Stimulated activated CD8-positive, alpha-beta memory T cell treated with anti-CD3 and anti-CD28 coated beads, Interleukin-7, amount 100 ng/mL, for 1 hour (primary cell): ENCODE measurements at regions not wholly inside any gene's neighbourhood (a gene's known extent, or its start where the extent isn't known, plus 50 kb on each side); places are given as distances from the start of the nearest gene placed in this dataset.

ENCODE experiments used
- DNase-seq, 2 donors: peaks; one replicate each; pipeline ENCODE4 v3.0.0-alpha.2; 2020; ENCODE audit warnings: low read depth in 2 of 2

- no peak for DNase-seq
Measured at GRCh38 chr17:56648321-56648720, 54.8 kb downstream of the NOG start.

DNA sequence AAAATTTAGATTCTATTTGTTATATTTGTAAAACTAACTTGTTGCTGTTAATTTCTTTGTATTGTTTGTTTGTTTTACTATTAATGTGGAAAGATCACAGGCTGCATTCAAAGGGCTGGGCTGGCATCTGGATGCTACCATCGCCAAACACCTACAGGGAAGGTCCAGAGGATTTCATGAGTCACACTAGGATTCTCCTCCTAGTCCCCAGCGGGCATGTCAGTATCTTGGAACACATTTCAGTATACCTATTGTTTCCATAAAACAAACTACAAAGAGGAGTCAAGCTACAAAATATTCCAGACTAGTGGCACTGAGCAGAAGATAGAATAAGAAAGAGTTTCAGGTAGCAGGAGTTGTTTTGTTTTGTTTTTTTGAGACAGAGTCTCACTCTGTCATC is 55.3 kb downstream of the NOG start:
- no peak for DNase-seq

DNA sequence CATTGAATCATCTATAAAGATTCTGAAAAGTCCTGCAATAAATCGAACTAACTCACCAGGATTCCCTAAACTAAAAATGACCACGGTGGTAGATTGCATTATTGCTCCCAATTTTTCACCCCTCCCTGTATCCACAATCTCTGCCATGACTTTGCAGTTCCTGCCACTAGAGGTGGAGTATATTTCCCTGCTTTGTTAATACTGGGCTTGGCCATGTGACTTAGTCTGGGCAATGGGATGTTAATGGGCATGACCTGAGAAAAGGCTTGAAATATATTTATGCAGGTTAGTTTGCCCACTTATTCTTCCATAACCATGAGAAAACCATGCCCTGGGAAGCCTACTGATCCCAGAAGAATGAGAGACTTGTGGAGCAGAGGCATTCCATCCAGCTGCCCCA is 59.1 kb downstream of the NOG start:
- DNase-seq = no peak

- DNase-seq = peak in 1 of 2 donors; percentile 6
Measured at GRCh38 chr17:56653877-56654276, 60.4 kb downstream of the NOG start.

- DNase-seq = no peak
Measured at GRCh38 chr17:56656701-56657327, 63.3 kb downstream of the NOG start.

DNA sequence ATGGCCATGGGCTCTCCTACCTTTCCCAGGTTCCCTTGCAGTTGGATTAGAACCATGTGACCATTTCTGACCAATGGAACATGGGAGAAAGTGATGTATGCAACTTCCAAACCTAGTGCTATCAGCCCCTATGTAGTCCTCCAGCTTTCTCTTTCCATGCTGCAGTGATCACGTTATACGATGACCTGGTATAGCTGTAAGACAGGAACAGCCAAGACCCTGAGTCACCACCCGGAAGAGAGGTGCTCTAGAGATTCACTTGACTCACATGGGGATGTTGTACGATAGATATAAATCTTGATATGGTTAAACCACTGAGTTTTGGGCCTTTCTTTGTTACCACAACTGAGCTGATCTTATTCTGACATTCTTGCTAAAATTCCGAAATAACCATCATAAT is 65.1 kb downstream of the NOG start:
- no peak for DNase-seq

DNA sequence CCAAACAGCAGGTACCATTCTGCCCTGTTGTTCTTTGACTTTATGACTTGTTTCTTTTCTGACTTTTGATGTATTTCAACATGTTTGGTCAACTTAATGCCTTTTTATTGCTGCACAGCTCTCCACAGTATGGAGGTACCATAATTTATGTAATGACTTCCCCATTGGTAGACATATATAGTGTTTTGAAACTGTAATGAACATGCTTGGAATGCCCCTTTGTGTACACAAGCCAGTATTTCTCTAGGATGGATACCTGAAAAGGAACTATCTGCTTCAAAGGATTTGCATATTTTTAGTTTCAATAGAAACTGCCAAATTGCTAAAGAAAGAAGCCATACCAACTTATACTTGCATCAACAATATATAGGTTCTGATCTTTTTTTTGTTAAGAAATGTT is 66.1 kb downstream of the NOG start:
- DNase-seq = no peak

GRCh38 chr17:56661906-56662305 is 68.4 kb downstream of the NOG start:
- no peak for DNase-seq

DNA sequence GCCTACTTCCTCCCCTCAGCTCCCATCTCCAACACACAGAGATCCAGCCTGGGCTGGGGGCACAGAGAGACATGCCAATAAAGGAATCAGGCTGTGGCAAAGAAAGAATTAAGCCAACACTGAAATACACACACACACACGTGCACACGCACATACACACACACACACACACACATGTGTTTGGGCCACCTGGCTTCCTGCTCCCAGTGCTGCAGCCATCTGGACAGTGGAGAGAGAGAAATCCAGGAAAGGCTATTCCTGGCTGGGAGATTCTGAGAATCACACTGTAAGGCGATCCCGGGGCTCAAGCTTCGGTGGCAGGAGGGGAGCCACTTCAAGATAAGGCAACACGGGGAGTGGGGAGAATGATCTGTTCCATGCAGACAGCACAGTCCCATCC is 72.4 kb downstream of the NOG start:
- DNase-seq = no peak

- no peak for DNase-seq
Measured at GRCh38 chr17:56667925-56668458, 74.5 kb downstream of the NOG start.

- DNase-seq = no peak
Measured at GRCh38 chr17:56672195-56672594, 78.7 kb downstream of the NOG start.

DNA sequence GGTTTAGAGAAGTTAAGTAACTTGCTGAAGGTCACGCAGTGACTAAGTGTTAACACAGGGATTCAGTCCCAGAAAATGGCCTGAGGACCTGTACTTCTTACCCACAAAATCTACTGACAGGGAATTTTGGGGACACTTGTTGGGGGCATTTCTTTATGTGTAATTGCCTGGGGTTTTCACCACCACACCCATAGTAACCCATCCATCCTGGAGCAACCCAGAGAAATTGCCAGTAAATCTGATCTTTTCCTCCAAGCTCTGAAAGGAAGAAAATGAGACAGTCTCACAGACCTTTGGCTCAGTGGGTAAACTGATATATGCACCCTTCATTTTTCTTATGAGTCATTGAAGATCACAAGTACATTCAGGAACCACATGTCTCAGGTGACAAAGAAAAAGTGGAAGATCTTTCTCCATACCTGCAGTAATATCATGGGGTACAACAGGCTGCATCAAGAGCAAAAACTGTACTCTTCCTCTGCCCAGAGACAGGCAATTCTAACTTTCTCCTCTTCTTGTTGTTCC is 81.0 kb downstream of the NOG start:
- no peak for DNase-seq

DNA sequence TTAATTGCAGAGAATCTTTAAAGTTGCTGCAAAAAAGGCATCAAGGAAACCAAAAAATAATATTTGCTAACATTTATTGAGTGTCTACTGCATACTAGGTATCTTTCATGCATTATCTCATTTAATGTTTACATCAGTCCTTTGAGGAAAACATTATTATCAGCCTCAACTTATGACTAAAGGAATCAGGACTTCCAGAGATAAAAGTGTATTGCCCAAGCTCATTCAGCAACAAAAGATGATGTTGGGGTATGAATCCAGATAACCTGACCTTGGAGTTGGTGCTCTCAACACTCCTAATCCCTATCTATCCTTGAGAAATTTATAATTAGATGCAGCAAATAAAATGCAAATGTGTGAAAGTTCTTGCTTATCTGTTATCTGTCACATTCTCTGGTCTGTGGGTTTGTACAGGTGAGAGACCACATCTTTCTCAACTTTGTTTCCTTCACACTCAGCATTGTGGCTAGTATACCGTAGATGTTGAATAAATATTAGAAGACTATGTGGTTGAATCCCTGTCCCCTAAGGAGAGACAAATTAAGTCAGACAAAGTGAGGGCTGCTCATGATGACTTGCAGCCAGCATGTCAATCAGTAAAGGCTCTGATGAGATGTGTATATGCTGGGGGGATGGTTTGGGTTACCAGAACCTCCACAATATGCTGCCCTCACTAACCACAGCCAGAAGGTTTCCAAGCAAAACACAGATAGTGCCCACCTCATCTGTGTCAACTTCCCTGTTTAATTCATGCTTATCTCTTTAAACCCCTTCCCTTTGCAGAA is 82.6 kb downstream of the NOG start:
- DNase-seq = no peak

DNA sequence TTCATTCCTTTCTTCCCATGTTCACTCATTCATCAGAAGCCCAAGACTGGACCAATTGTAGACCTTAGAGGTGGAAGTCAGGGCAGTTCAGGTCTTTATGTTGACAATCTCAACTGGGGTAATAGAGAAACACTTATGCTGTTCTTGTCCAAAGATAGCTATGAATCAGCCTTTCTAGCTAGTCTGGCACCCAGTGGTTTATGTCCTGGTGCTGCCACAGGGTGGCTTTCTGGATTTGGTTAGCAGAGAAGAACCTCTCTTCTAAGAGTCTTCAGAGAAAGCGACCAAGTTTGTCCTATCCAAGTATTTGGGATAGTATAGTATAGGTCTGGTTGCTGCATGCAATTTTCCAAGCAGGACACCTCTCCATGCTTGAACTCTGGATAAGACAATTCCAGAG is 83.3 kb downstream of the NOG start:
- DNase-seq = no peak

DNA sequence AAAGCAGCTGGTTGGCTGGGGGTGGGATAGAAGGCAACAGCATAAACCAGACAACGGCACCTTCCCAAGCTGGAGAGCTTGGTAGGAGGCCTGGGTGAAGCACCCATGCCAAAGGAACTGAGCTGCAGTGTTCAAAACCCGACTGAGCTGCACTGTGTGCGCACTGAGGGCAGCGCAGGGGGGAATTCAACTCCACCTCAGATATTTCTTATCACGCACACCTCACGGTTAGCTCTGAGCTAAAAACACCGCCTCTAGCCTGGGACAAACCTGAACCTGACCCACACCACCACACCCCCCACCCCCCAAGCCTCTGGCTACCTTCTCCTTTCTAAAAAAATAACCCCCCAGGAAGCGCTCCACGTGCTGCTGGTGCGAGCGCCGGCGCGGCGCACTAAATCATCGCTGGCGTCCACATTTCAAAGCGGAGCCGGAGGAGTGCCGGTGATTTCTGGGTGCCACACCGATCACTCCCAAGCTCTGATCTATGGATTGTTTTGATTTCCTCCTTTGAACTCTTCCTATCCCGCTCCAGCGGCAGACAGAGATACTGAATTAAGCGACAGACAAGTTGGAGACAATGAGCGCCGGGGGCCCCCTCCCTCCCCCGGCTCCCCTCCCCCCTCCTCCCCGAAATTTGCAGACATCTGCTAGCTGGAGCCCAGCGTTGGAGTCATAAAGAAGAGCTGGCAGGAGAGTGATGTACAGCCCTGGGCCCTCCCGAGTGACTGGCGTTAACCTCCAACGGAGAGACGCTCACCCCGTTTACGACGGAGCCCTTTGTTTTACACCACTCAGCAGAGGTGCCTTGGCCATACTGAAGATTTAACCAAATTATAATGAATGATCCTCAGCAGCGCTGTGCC is 85.0 kb downstream of the NOG start:
- no peak for DNase-seq

DNA sequence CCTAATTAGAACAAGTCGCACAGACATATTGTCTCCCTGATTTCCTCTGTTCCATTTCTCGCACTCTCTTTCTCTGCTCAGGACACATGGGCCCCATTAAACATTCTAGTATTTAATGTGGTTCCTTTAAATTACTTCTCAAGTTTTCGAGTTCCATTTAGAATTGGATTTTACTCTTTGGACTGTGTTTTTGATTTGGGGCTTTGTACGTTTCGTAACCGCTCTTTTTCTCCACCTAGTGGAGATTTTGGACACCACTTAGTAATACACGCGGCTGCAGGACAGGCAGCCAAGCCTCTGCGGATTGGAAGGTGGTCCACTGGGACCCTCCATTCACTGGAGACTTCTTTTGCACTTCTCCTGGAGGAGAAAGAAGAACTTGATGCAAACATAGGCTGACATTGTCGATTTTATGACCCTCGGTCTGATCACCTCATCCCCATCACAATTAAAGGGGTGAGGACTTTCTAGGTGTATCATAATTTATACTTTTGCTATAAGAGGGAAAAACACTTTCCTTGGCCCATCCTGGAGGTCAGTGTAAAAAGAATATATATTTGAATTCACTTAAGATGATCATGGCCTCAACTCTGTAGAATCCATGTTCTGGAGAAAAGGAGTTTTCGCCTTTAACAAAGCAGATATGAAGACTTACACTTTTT is 85.7 kb downstream of the NOG start:
- no peak for DNase-seq

DNA sequence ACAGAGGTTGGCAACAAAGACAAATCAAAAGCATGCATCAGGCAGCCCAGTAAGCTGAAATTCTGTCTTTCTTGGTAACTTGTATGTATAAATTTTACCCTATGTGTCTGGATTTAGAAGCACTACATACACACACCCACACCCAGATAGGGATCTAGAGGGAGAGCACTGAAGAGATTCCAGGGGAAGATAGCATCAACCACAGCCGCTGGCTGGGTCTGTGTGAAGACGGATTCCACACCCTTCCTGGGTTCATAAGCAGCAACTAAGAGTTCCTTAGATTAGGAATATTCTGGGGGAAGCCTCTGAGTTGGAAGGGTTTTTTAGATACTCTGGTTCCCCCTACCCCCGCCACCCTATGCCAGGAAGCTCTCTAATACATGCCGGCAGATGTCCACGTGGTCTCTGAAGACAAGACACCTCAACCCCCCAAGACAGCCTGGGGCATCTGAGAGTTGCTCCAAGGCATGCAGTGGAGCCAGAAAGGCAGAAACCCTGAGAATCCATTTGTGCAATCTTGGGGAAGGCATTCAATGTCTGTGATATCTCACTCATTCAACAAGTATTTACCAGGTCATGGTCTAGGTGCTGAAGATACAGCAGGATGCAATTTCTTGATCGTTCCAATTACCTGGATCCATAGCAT is 86.4 kb downstream of the NOG start:
- no peak for DNase-seq

DNA sequence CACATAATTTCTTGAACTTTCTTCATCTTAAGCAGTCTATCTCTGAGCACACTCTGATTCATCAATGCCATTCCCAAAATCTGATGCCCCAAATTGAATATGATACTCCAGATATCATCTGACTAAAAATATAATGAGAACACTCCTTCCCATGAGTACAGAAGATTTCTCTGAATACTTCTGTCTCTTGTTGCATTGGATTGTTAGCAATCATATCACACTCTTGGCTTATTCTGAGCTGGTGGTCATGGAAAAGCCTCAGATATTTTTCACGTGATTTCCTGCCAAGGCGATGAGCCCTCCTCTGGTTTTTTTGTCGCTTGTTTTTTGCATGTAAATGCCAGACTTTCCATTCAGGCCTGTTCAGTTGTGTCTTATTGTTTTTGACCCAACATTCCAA is 87.2 kb downstream of the NOG start:
- DNase-seq = no peak

DNA sequence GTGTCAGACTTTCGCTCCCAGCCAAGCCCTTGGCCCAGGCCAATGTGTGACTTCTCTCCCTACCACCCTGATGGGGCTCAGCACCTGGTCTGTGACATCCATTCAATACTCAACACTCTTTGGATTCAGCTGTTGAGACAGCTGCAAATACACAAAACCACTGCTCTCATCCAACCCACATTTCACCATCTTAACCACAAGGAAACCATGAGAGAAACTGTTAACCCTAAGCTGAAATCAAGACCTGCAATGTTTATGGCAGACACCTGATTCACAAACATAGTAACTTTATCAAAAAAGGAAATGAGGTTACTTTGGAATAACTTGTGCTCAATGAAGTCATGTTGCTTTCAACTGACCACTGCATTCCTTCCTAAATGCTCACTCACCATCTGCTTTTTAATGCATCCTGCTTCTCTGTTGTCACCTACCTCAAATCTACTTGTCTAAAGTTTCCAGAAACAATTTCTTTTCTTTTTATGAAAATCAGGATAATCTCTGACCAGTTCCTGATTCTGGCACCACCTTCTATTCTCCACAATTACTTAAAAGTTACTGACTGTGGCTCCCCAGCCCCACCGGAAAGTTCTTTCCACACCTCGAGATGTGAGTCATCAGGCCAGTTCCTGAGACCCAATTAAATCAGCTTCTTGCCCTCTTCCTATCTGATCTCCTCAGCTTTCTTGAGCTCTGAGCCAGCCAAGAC is 88.2 kb downstream of the NOG start:
- DNase-seq = no peak

GRCh38 chr17:56688151-56688550 is 94.7 kb downstream of the NOG start:
- DNase-seq = no peak
